ENCODE measurements at regions not wholly inside any gene's neighbourhood (a gene's known extent, or its start where the extent isn't known, plus 50 kb on each side); places are given as distances from the start of the nearest gene placed in this dataset.
"Not testable (repeated sequence)": the region's sequence is repeated elsewhere in the genome, so short reads cannot be mapped to it uniquely, and the experiment has no call there.

DNA sequence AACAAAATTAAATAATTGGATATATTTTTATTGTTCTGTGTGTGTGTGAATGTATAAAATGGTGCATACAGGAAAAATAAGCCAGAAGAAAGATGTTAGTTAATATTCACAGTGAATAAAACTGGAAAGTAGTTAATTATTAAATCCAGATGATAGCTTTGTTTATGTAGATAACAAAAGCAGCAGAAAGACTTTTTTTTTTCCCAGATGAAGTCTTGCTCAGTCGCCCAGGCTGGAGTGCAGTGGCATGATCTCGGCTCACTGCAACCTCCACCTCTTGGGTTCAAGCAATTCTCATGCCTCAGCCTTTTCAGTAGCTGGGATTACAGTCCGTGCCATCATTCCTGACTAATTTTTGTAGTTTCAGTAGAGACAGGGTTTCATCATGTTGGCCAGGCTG is 140.1 kb downstream of the ZNF486 start:
- no peak overlapping the region for H3K4me3 ChIP-seq (ENCODE audit: low read depth, low read length)
- no peak overlapping the region for H2BK12ac ChIP-seq (ENCODE audit: low read length)
- no peak overlapping the region for H3K27ac ChIP-seq (ENCODE audit: low read depth, low read length)
- no peak for DNase-seq
- no peak overlapping the region for H4K12ac ChIP-seq (ENCODE audit: low read depth, low read length)
- H4K91ac ChIP-seq (ENCODE audit: low read depth, low read length) = no peak overlapping the region
- WGBS (ENCODE audit: extremely low coverage, insufficient coverage, insufficient read length) = no CpG with 5 or more reads among the region's 3 CpGs
- no peak overlapping the region for H3K14ac ChIP-seq (ENCODE audit: low read length)
- no peaks in the 10 kb centered on the region for H3K79me2 ChIP-seq (ENCODE audit: control insufficient read depth, insufficient read depth, low read length, poor library complexity)
- no peak overlapping the region for H3K4ac ChIP-seq (ENCODE audit: low read depth, low read length)
- H3K79me1 ChIP-seq (ENCODE audit: low read length) = no peaks in the 10 kb centered on the region
- no peak overlapping the region for H3K4me2 ChIP-seq (ENCODE audit: low read length)
- no peaks in the 10 kb centered on the region for H3K27me3 ChIP-seq (ENCODE audit: insufficient read depth, low read length)
- no peak overlapping the region for H2AK5ac ChIP-seq (ENCODE audit: low read length)
- no peak overlapping the region for H3K23ac ChIP-seq (ENCODE audit: low read length)
- no peak overlapping the region for H2BK120ac ChIP-seq (ENCODE audit: insufficient read depth, low read length, poor library complexity)
- no peak overlapping the region for H3K9ac ChIP-seq (ENCODE audit: low read length)
- no peaks in the 10 kb centered on the region for H3K4me1 ChIP-seq (ENCODE audit: control insufficient read depth in 1 of 2, insufficient read depth in 2 of 2, low read length in 2 of 2)
- H3K36me3 ChIP-seq (ENCODE audit: control insufficient read depth in 1 of 2, insufficient read depth in 2 of 2, low read length in 2 of 2) = no peaks in the 10 kb centered on the region
- no peak overlapping the region for H3K18ac ChIP-seq (ENCODE audit: low read length)
- H2BK5ac ChIP-seq (ENCODE audit: low read depth, low read length, poor library complexity) = no peak overlapping the region
- no peak overlapping the region for H2AFZ ChIP-seq (ENCODE audit: insufficient read depth, low read length, poor library complexity)
- H3K9me3 ChIP-seq (ENCODE audit: insufficient read depth, low read depth, low read length) = no peaks in the 10 kb centered on the region
- H4K8ac ChIP-seq (ENCODE audit: low read depth, low read length) = no peak overlapping the region

DNA sequence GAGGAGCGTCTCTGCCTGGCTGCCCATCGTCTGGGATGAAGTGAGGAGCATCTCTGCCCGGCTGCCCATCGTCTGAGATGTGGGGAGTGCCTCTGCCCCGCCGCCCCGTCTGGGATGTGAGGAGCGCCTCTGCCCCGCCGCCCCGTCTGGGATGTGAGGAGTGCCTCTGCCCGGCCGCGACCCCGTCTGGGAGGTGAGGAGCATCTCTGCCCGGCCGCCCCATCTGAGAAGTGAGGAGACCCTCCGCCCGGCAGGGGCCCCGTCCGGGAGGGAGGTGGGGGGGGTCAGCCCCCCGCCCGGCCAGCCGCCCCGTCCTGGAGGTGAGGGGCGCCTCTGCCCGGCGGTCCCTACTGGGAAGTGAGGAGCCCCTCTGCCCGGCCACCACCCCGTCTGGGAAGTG is 129.3 kb downstream of the ZNF486 start:
- H3K4me3 ChIP-seq (ENCODE audit: low read depth, low read length); H3K18ac ChIP-seq (ENCODE audit: low read length); H3K4me2 ChIP-seq (ENCODE audit: low read length); DNase-seq; H2BK5ac ChIP-seq (ENCODE audit: low read depth, low read length, poor library complexity); H3K9ac ChIP-seq (ENCODE audit: low read length); H3K27me3 ChIP-seq (ENCODE audit: insufficient read depth, low read length); H3K14ac ChIP-seq (ENCODE audit: low read length); H3K23ac ChIP-seq (ENCODE audit: low read length); H4K12ac ChIP-seq (ENCODE audit: low read depth, low read length); H2AK5ac ChIP-seq (ENCODE audit: low read length); H3K9me3 ChIP-seq (ENCODE audit: insufficient read depth, low read depth, low read length); H3K36me3 ChIP-seq (ENCODE audit: control insufficient read depth in 1 of 2, insufficient read depth in 2 of 2, low read length in 2 of 2); H2AFZ ChIP-seq (ENCODE audit: insufficient read depth, low read length, poor library complexity); H3K79me2 ChIP-seq (ENCODE audit: control insufficient read depth, insufficient read depth, low read length, poor library complexity); H4K8ac ChIP-seq (ENCODE audit: low read depth, low read length); H3K4ac ChIP-seq (ENCODE audit: low read depth, low read length); H4K91ac ChIP-seq (ENCODE audit: low read depth, low read length); H2BK12ac ChIP-seq (ENCODE audit: low read length); H3K79me1 ChIP-seq (ENCODE audit: low read length); H3K4me1 ChIP-seq (ENCODE audit: control insufficient read depth in 1 of 2, insufficient read depth in 2 of 2, low read length in 2 of 2); H3K27ac ChIP-seq (ENCODE audit: low read depth, low read length); H2BK120ac ChIP-seq (ENCODE audit: insufficient read depth, low read length, poor library complexity): not testable (repeated sequence)
- WGBS (ENCODE audit: extremely low coverage, insufficient coverage, insufficient read length) = no CpG with 5 or more reads among the region's 30 CpGs

DNA sequence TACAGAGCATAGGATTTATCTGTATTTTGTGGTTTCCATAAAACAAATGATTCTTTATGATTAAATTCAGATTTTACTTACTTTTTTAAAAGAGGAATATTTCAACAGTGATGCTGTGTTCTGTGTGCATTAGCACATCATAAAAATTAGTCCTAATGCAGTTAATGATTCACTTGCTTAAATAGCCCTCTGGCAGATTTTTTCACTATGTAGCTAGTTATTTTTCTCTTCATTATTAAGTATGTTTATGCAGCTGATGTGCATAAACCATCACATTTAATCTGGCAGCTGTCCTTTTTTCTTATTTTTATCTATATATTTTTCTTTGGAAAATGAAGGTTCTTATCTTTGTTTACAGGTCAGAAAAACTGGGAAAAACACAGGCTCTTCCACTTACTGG is 127.2 kb downstream of the ZNF486 start:
- H2AFZ ChIP-seq (ENCODE audit: insufficient read depth, low read length, poor library complexity) = no peak overlapping the region
- H3K9me3 ChIP-seq (ENCODE audit: insufficient read depth, low read depth, low read length) = no peaks in the 10 kb centered on the region

DNA sequence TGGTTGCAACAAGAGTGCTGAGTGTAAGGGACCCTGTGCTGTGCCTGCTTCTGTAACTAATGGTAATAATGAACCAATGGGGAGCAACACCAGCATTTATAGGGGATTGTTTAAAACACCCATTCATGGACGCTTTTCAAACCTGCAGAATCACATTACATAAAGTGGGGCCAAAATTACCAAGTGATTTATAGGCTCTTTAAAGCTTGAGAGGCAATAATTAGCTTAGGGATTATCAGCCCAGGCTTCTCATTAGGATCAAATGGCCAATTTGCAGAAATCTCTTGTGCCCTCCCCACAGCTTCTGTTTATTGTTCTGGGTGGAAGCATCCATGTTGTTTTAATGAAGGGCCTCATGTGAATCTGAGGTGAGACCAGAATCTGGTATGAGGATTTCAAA is 125.5 kb downstream of the ZNF486 start:
- H2AFZ ChIP-seq (ENCODE audit: insufficient read depth, low read length, poor library complexity); H3K18ac ChIP-seq (ENCODE audit: low read length); H2AK5ac ChIP-seq (ENCODE audit: low read length); H3K4me2 ChIP-seq (ENCODE audit: low read length); H3K36me3 ChIP-seq (ENCODE audit: control insufficient read depth in 1 of 2, insufficient read depth in 2 of 2, low read length in 2 of 2); H3K27me3 ChIP-seq (ENCODE audit: insufficient read depth, low read length); H4K8ac ChIP-seq (ENCODE audit: low read depth, low read length); H3K9me3 ChIP-seq (ENCODE audit: insufficient read depth, low read depth, low read length); H3K4ac ChIP-seq (ENCODE audit: low read depth, low read length); H2BK120ac ChIP-seq (ENCODE audit: insufficient read depth, low read length, poor library complexity); H3K79me1 ChIP-seq (ENCODE audit: low read length); H2BK12ac ChIP-seq (ENCODE audit: low read length); H2BK5ac ChIP-seq (ENCODE audit: low read depth, low read length, poor library complexity); H4K12ac ChIP-seq (ENCODE audit: low read depth, low read length); H3K23ac ChIP-seq (ENCODE audit: low read length); H3K4me3 ChIP-seq (ENCODE audit: low read depth, low read length); H3K79me2 ChIP-seq (ENCODE audit: control insufficient read depth, insufficient read depth, low read length, poor library complexity); H3K4me1 ChIP-seq (ENCODE audit: control insufficient read depth in 1 of 2, insufficient read depth in 2 of 2, low read length in 2 of 2); DNase-seq; H3K9ac ChIP-seq (ENCODE audit: low read length); H3K14ac ChIP-seq (ENCODE audit: low read length); H4K91ac ChIP-seq (ENCODE audit: low read depth, low read length); H3K27ac ChIP-seq (ENCODE audit: low read depth, low read length): not testable (repeated sequence)
- no CpG with 5 or more reads among the region's 1 CpG for WGBS (ENCODE audit: extremely low coverage, insufficient coverage, insufficient read length)

More for the DNA sequence above, 127.2 kb downstream of the ZNF486 start:
- Histone ChIP-seq H2BK120ac (ENCODE audit: insufficient read depth, low read length, poor library complexity) (no peak overlapping the region), H4K12ac (ENCODE audit: low read depth, low read length) (no peak overlapping the region), H3K4me2 (ENCODE audit: low read length) (no peak overlapping the region), H3K79me1 (ENCODE audit: low read length) (no peaks in the 10 kb centered on the region), H3K23ac (ENCODE audit: low read length) (no peak overlapping the region), H3K14ac (ENCODE audit: low read length) (no peak overlapping the region), H3K4me1 (ENCODE audit: control insufficient read depth in 1 of 2, insufficient read depth in 2 of 2, low read length in 2 of 2) (no peaks in the 10 kb centered on the region), H3K27me3 (ENCODE audit: insufficient read depth, low read length) (no peaks in the 10 kb centered on the region), H4K91ac (ENCODE audit: low read depth, low read length) (no peak overlapping the region), H3K36me3 (ENCODE audit: control insufficient read depth in 1 of 2, insufficient read depth in 2 of 2, low read length in 2 of 2) (no peaks in the 10 kb centered on the region), H3K79me2 (ENCODE audit: control insufficient read depth, insufficient read depth, low read length, poor library complexity) (no peaks in the 10 kb centered on the region), H2BK12ac (ENCODE audit: low read length) (no peak overlapping the region), H3K18ac (ENCODE audit: low read length) (no peak overlapping the region), H2BK5ac (ENCODE audit: low read depth, low read length, poor library complexity) (no peak overlapping the region), H4K8ac (ENCODE audit: low read depth, low read length) (no peak overlapping the region), H3K9ac (ENCODE audit: low read length) (no peak overlapping the region), H2AK5ac (ENCODE audit: low read length) (no peak overlapping the region), H3K27ac (ENCODE audit: low read depth, low read length) (no peak overlapping the region), H3K4me3 (ENCODE audit: low read depth, low read length) (no peak overlapping the region), H3K4ac (ENCODE audit: low read depth, low read length) (no peak overlapping the region)
- no peak for DNase-seq

DNA sequence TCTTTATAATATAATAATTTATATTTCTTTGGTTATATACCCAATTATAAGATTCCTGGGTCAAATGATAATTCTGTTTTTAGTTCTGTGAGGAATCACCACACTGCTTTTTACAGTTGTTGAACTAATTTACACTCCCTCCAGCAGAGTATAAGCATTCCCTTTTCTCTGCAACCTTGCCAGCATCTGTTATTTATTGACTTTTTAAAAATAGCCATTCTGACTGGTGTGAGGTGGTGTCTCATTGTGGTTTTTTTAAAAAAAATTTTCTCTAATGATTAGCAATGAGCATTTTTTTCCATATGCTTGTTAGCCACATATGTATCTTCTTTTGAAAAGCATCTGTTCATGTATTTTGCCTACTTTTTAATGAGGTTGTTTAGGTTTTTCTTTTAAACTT is 122.2 kb downstream of the ZNF486 start:
- Histone ChIP-seq H3K79me1 (ENCODE audit: low read length) (no peaks in the 10 kb centered on the region), H3K27ac (ENCODE audit: low read depth, low read length) (no peak overlapping the region), H3K14ac (ENCODE audit: low read length) (no peak overlapping the region), H2BK12ac (ENCODE audit: low read length) (no peak overlapping the region), H2BK120ac (ENCODE audit: insufficient read depth, low read length, poor library complexity) (no peak overlapping the region), H3K4me2 (ENCODE audit: low read length) (no peak overlapping the region), H4K8ac (ENCODE audit: low read depth, low read length) (no peak overlapping the region), H3K4ac (ENCODE audit: low read depth, low read length) (no peak overlapping the region), H4K12ac (ENCODE audit: low read depth, low read length) (no peak overlapping the region), H3K36me3 (ENCODE audit: control insufficient read depth in 1 of 2, insufficient read depth in 2 of 2, low read length in 2 of 2) (no peaks in the 10 kb centered on the region), H2AFZ (ENCODE audit: insufficient read depth, low read length, poor library complexity) (no peak overlapping the region), H3K9me3 (ENCODE audit: insufficient read depth, low read depth, low read length) (no peaks in the 10 kb centered on the region), H3K23ac (ENCODE audit: low read length) (no peak overlapping the region), H3K9ac (ENCODE audit: low read length) (no peak overlapping the region), H2AK5ac (ENCODE audit: low read length) (no peak overlapping the region), H3K4me1 (ENCODE audit: control insufficient read depth in 1 of 2, insufficient read depth in 2 of 2, low read length in 2 of 2) (peaks cover 0 to 5% of the 10 kb centered on the region in 2 experiments), H2BK5ac (ENCODE audit: low read depth, low read length, poor library complexity) (no peak overlapping the region), H3K18ac (ENCODE audit: low read length) (no peak overlapping the region), H3K27me3 (ENCODE audit: insufficient read depth, low read length) (no peaks in the 10 kb centered on the region), H3K4me3 (ENCODE audit: low read depth, low read length) (no peak overlapping the region), H4K91ac (ENCODE audit: low read depth, low read length) (no peak overlapping the region), H3K79me2 (ENCODE audit: control insufficient read depth, insufficient read depth, low read length, poor library complexity) (no peaks in the 10 kb centered on the region)
- DNase-seq = no peak
